ENCODE measurements at regions not wholly inside any gene's neighbourhood (a gene's known extent, or its start where the extent isn't known, plus 50 kb on each side); places are given as distances from the start of the nearest gene placed in this dataset.
A peak's percentile ranks its signal among the peaks of the same experiment; 100 is the strongest.
"Not testable (repeated sequence)": the region's sequence is repeated elsewhere in the genome, so short reads cannot be mapped to it uniquely, and the experiment has no call there.

GRCh38 chr2:51894584-51894983, 862.7 kb upstream of the NRXN1 start:
- not testable (repeated sequence) for DNase-seq (ENCODE audit: low spot score)

GRCh38 chr2:51888120-51888519, 856.2 kb upstream of the NRXN1 start:
- no peak for DNase-seq (ENCODE audit: low spot score)

GRCh38 chr2:51881673-51882072, 849.7 kb upstream of the NRXN1 start:
- no peak for DNase-seq (ENCODE audit: low spot score)

GRCh38 chr2:51880153-51880552, 848.2 kb upstream of the NRXN1 start:
- no peak for DNase-seq (ENCODE audit: low spot score)

- DNase-seq (ENCODE audit: low spot score): no peak
Observed at GRCh38 chr2:51866361-51866760, 834.4 kb upstream of the NRXN1 start.

- DNase-seq (ENCODE audit: low spot score): no peak
Observed at GRCh38 chr2:51859260-51859659, 827.3 kb upstream of the NRXN1 start.

GRCh38 chr2:51855683-51856082, 823.8 kb upstream of the NRXN1 start:
- DNase-seq (ENCODE audit: low spot score): no peak

GRCh38 chr2:51846796-51847195, 814.9 kb upstream of the NRXN1 start:
- no peak for DNase-seq (ENCODE audit: low spot score)

GRCh38 chr2:51846018-51846417, 814.1 kb upstream of the NRXN1 start:
- DNase-seq (ENCODE audit: low spot score): no peak

- no peak for DNase-seq (ENCODE audit: low spot score)
Observed at GRCh38 chr2:51844596-51844995, 812.7 kb upstream of the NRXN1 start.

GRCh38 chr2:51829477-51829876, 797.5 kb upstream of the NRXN1 start:
- no peak for DNase-seq (ENCODE audit: low spot score)

GRCh38 chr2:51825823-51826222, 793.9 kb upstream of the NRXN1 start:
- DNase-seq (ENCODE audit: low spot score): no peak

GRCh38 chr2:51813247-51813646, 781.3 kb upstream of the NRXN1 start:
- no peak for DNase-seq (ENCODE audit: low spot score)

- peak; percentile 20 for DNase-seq (ENCODE audit: low spot score)
Observed at GRCh38 chr2:51812138-51812866, 780.4 kb upstream of the NRXN1 start.

GRCh38 chr2:51810197-51810596, 778.3 kb upstream of the NRXN1 start:
- DNase-seq (ENCODE audit: low spot score): no peak

GRCh38 chr2:51807229-51807628, 775.3 kb upstream of the NRXN1 start:
- DNase-seq (ENCODE audit: low spot score): no peak

GRCh38 chr2:51795248-51795888, 763.4 kb upstream of the NRXN1 start:
- DNase-seq (ENCODE audit: low spot score): no peak

GRCh38 chr2:51791496-51791895, 759.6 kb upstream of the NRXN1 start:
- DNase-seq (ENCODE audit: low spot score): no peak

- DNase-seq (ENCODE audit: low spot score): no peak
Observed at GRCh38 chr2:51790854-51791253, 758.9 kb upstream of the NRXN1 start.

GRCh38 chr2:51789918-51790317, 758.0 kb upstream of the NRXN1 start:
- no peak for DNase-seq (ENCODE audit: low spot score)

- no peak for DNase-seq (ENCODE audit: low spot score)
Observed at GRCh38 chr2:51782921-51783765, 751.2 kb upstream of the NRXN1 start.

GRCh38 chr2:51781691-51782090, 749.8 kb upstream of the NRXN1 start:
- DNase-seq (ENCODE audit: low spot score): no peak

GRCh38 chr2:51780353-51780752, 748.4 kb upstream of the NRXN1 start:
- no peak for DNase-seq (ENCODE audit: low spot score)
